ENCODE measurements at regions not wholly inside any gene's neighbourhood (a gene's known extent, or its start where the extent isn't known, plus 50 kb on each side); places are given as distances from the start of the nearest gene placed in this dataset.

DNA sequence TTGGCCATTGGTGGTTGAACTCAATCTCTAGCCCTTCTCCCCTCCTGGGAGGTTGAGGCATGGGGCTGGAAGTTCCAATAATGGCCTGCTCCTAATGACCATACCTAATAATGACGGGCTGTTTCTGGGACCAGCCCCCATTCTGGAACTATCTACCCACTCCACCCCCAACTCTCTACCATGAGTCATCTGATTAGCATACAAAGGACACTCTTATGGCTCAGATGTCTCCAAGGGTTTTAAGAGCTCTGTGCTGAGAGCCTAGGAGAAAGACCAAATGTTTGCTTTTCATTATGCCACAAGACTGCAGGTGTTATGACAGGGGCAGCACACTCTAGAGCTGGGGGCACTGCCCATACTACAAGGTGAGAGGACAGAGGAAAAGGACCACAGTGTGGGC is 137.0 kb upstream of the NCKAP5 start:
- no peak for TF ChIP-seq CEBPB (IDR thresholded peaks at IDR 0.05; ENCODE audit: low read depth, low read length)
- TF ChIP-seq NFE2L2 (IDR thresholded peaks at IDR 0.05; ENCODE audit: low read depth, low read length): no peak
- TF ChIP-seq MXI1 (IDR thresholded peaks at IDR 0.05; ENCODE audit: borderline replicate concordance, low read depth, low read length): no peak
- Histone ChIP-seq H3K9me1 (ENCODE audit: insufficient read depth, low read length) (peaks cover 3% of the 10 kb centered on the region; the same call in 1 of the 2 replicates), H2AK5ac (ENCODE audit: low read depth, low read length) (no peak overlapping the region), H3K36me3 (ENCODE audit: control insufficient read depth, insufficient read depth, low read length) (no peaks in the 10 kb centered on the region), H3K18ac (ENCODE audit: low read depth, low read length) (no peak overlapping the region), H4K20me1 (ENCODE audit: insufficient read depth, low read length) (no peaks in the 10 kb centered on the region), H3K23ac (ENCODE audit: low read depth, low read length) (0 out of 2 replicates have a peak overlapping the region, but pooled peaks have one; percentile 17), H3K27ac (ENCODE audit: insufficient read depth, low read length) (no peak overlapping the region), H3K79me1 (ENCODE audit: low read depth in 1 of 2, low read length in 2 of 2) (no peaks in the 10 kb centered on the region), H3K56ac (ENCODE audit: extremely low read depth, insufficient read depth, low read length) (no peak overlapping the region), H4K91ac (ENCODE audit: insufficient read depth, low read depth, low read length) (no peak overlapping the region; the same call in 1 of the 2 replicates), H3K4me2 (ENCODE audit: low read depth, low read length) (no peak overlapping the region), H3K4me1 (ENCODE audit: control insufficient read depth, insufficient read depth, low read length) (no peaks in the 10 kb centered on the region), H3K9ac (ENCODE audit: low read depth, low read length) (no peak overlapping the region), H3K27me3 (ENCODE audit: control insufficient read depth, insufficient read depth, low read length) (no peaks in the 10 kb centered on the region), H2AK9ac (replicated peaks; ENCODE audit: low read depth, low read length, poor library complexity) (no peak overlapping the region), H3K4ac (ENCODE audit: low read depth, low read length) (peak overlapping the region; percentile 31), H4K8ac (ENCODE audit: low read depth in 2 of 2, low read length in 2 of 2) (no peak overlapping the region), H3K9me3 (ENCODE audit: control insufficient read depth, insufficient read depth, low read length) (peaks cover 5% of the 10 kb centered on the region), H2BK120ac (ENCODE audit: low read depth, low read length) (no peak overlapping the region), H3K4me3 (ENCODE audit: insufficient read depth, low read depth, low read length) (no peak overlapping the region), H2BK15ac (ENCODE audit: low read depth, low read length) (no peak overlapping the region), H2BK5ac (ENCODE audit: low read depth, low read length, poor library complexity, severe bottlenecking) (no peak overlapping the region), H2AFZ (replicated peaks; ENCODE audit: low read length, poor library complexity) (no peak overlapping the region), H3K14ac (replicated peaks; ENCODE audit: low read depth, low read length) (peak overlapping the region; percentile 65), H2BK20ac (ENCODE audit: low read depth, low read length) (no peak overlapping the region), H4K5ac (ENCODE audit: low read depth, low read length) (no peak overlapping the region)
- DNase-seq (no peak), ATAC-seq (ENCODE audit: low read depth) (no peak; the same call in 1 of the 2 replicates)
- intact Hi-C loops (cut with micrococcal nuclease) (no loop called here), in situ Hi-C loops (cut with MboI; ENCODE audit: low sequenced_read_pairs) (no loop called here), dilution Hi-C loops (cut with HindIII; ENCODE audit: low sequenced_read_pairs, unreplicated experiment) (no loop called here)
- no CpG with 5 or more reads among the region's 1 CpG for WGBS, 2 experiments (ENCODE audit: extremely low coverage in 2 of 2, insufficient read length in 1 of 2)
- POLR2A ChIA-PET (ENCODE audit: unreplicated experiment): no interaction called here
- no TSS peak for BruUV-seq (replicated peaks)
- CTCF ChIA-PET: interaction anchor here (0.6 kb wide), 1 partner anchor 19 kb away, joined by 3 read pairs; no protein-coding TSS in a partner anchor
